OCI-LY1 (cell line): ENCODE measurements at regions not wholly inside any gene's neighbourhood (a gene's known extent, or its start where the extent isn't known, plus 50 kb on each side); places are given as distances from the start of the nearest gene placed in this dataset.
"Not testable (repeated sequence)": the region's sequence is repeated elsewhere in the genome, so short reads cannot be mapped to it uniquely, and the experiment has no call there.

Experiments used
- H2AFZ ChIP-seq: fragments of 200-600 bp; sonication (generic), shearing (Covaris generic); 2 replicates; pipeline ENCODE4 v1.6.0; 2014; ENCODE audit warnings: antibody characterized with exemption, mild to moderate bottlenecking, low read length
- H3F3A ChIP-seq: fragments of 200-600 bp; sonication (generic), shearing (Covaris generic); 2 replicates; pipeline ENCODE4 v1.6.0; 2014; ENCODE audit warnings: mild to moderate bottlenecking, antibody characterized with exemption, low read length, moderate library complexity; ENCODE audit not compliant: insufficient read depth
- H3K27ac ChIP-seq: fragments of 200-600 bp; sonication (generic); 2 replicates; pipeline ENCODE4 v1.5.1; 2014; ENCODE audit warnings: low read length, mixed run types, mild to moderate bottlenecking, low read depth; ENCODE audit not compliant: poor library complexity, severe bottlenecking
- H3K27me3 ChIP-seq: fragments of 200-600 bp; sonication (generic); 2 replicates; pipeline ENCODE4 v1.6.0; 2014; ENCODE audit warnings: antibody characterized with exemption, mild to moderate bottlenecking, low read length, moderate library complexity; ENCODE audit not compliant: insufficient read depth
- H3K36me3 ChIP-seq: fragments of 200-600 bp; sonication (generic); 2 replicates; pipeline ENCODE4 v1.6.1; 2014; ENCODE audit warnings: mild to moderate bottlenecking, antibody characterized with exemption, low read length, moderate library complexity, mixed read lengths; ENCODE audit not compliant: insufficient read depth
- H3K4me1 ChIP-seq: fragments of 200-600 bp; sonication (generic); 2 replicates; pipeline ENCODE4 v1.5.1; 2014; ENCODE audit warnings: mild to moderate bottlenecking, low read length, moderate library complexity; ENCODE audit not compliant: insufficient read depth, severe bottlenecking
- H3K4me2 ChIP-seq: fragments of 200-600 bp; sonication (generic), shearing (Covaris generic); 2 replicates; pipeline ENCODE4 v1.6.1; 2014; ENCODE audit warnings: low read length
- H3K4me3 ChIP-seq: fragments of 200-600 bp; sonication (generic); 2 replicates; pipeline ENCODE4 v1.5.1; 2014; ENCODE audit warnings: low read length, low read depth, mild to moderate bottlenecking, mixed read lengths; ENCODE audit not compliant: poor library complexity, severe bottlenecking
- H3K79me2 ChIP-seq: fragments of 200-600 bp; shearing (Covaris generic); 2 replicates; pipeline ENCODE4 v1.6.1; 2016; ENCODE audit warnings: mixed run types, low read length, mixed read lengths; ENCODE audit not compliant: insufficient read depth
- H3K9ac ChIP-seq: fragments of 200-600 bp; sonication (generic), shearing (Covaris generic); 2 replicates; pipeline ENCODE4 v1.6.1; 2014; ENCODE audit warnings: mild to moderate bottlenecking, low read length, mixed read lengths
- H3K9me2 ChIP-seq: fragments of 200-600 bp; sonication (generic), shearing (Covaris generic); 2 replicates; pipeline ENCODE4 v1.6.1; 2014; ENCODE audit warnings: low read depth, mild to moderate bottlenecking, low read length, mixed read lengths
- H3K9me3 ChIP-seq: fragments of 200-600 bp; shearing (Covaris generic); 2 replicates; pipeline ENCODE4 v1.6.1; 2014; ENCODE audit warnings: low read length, mixed read lengths
- H4K20me1 ChIP-seq: fragments of 200-600 bp; sonication (generic), shearing (Covaris generic); 2 replicates; pipeline ENCODE4 v1.6.0; 2016; ENCODE audit warnings: mild to moderate bottlenecking, low read length; ENCODE audit not compliant: insufficient read depth
- CTCF ChIP-seq: fragments of 200-600 bp; sonication (generic), shearing (Covaris generic); IDR thresholded peaks from 2 replicates; pipeline ENCODE4 v1.5.1; 2017; ENCODE audit warnings: mild to moderate bottlenecking, antibody characterized with exemption, low read length, moderate library complexity, mixed read lengths
- EZH2 ChIP-seq: fragments of 200-600 bp; sonication (generic), shearing (Covaris generic); IDR thresholded peaks from 2 replicates; pipeline ENCODE4 v1.8.0; 2017; ENCODE audit warnings: borderline replicate concordance, mixed run types, mild to moderate bottlenecking, antibody characterized with exemption, low read length, moderate library complexity, mixed read lengths

- H3K9ac ChIP-seq, H3K4me3 ChIP-seq, H3K4me1 ChIP-seq, H3K9me3 ChIP-seq, H2AFZ ChIP-seq, H3K4me2 ChIP-seq, H3K79me2 ChIP-seq, H3K27ac ChIP-seq, H3K36me3 ChIP-seq, H3K9me2 ChIP-seq, H3K27me3 ChIP-seq, H4K20me1 ChIP-seq, H3F3A ChIP-seq: not testable (repeated sequence)
These were observed 94.3 kb downstream of the KCNJ12 start for GRCh38 chr17:21470422-21470821.

GRCh38 chr17:21470861-21471260 is 94.7 kb downstream of the KCNJ12 start:
- H3K27me3 ChIP-seq = 0 out of 2 replicates have a peak, but pooled peaks cover 2% of the 10 kb centered on the region
- H3K36me3 ChIP-seq = no peaks in the 10 kb centered on the region
- no peaks in the 10 kb centered on the region for H3K9me3 ChIP-seq
- H3K4me2 ChIP-seq = no peak overlapping the region
- no peak for TF ChIP-seq EZH2
- no peak for TF ChIP-seq CTCF
- H4K20me1 ChIP-seq = no peaks in the 10 kb centered on the region
- H2AFZ ChIP-seq = no peak overlapping the region
- H3K9ac ChIP-seq = no peak overlapping the region
- H3K4me3 ChIP-seq = no peak overlapping the region
- H3F3A ChIP-seq = no peaks in the 10 kb centered on the region
- H3K27ac ChIP-seq = no peak overlapping the region
- no peaks in the 10 kb centered on the region for H3K9me2 ChIP-seq
- no peaks in the 10 kb centered on the region for H3K79me2 ChIP-seq
- no peaks in the 10 kb centered on the region for H3K4me1 ChIP-seq

GRCh38 chr17:21474815-21475214 is 98.7 kb downstream of the KCNJ12 start:
- H3K27me3 ChIP-seq = peaks cover 7% of the 10 kb centered on the region; the same call in 1 of the 2 replicates

More at GRCh38 chr17:21474815-21475214, 98.7 kb downstream of the KCNJ12 start:
- Histone ChIP-seq H4K20me1 (no peaks in the 10 kb centered on the region), H3K9ac (no peak overlapping the region), H3K4me3 (no peak overlapping the region), H3F3A (no peaks in the 10 kb centered on the region), H2AFZ (no peak overlapping the region), H3K9me2 (no peaks in the 10 kb centered on the region), H3K27ac (no peak overlapping the region), H3K4me1 (no peaks in the 10 kb centered on the region), H3K9me3 (0 out of 2 replicates have a peak, but pooled peaks cover 3% of the 10 kb centered on the region), H3K79me2 (no peaks in the 10 kb centered on the region), H3K36me3 (no peaks in the 10 kb centered on the region; the same call in 1 of the 2 replicates), H3K4me2 (no peak overlapping the region)
- no peak for TF ChIP-seq CTCF
- no peak for TF ChIP-seq EZH2
